GM23338 (cell line): ENCODE measurements at regions not wholly inside any gene's neighbourhood (a gene's known extent, or its start where the extent isn't known, plus 50 kb on each side); places are given as distances from the start of the nearest gene placed in this dataset.
A peak's percentile ranks its signal among the peaks of the same experiment; 100 is the strongest.

Experiments
- ATAC-seq: fragments of 200-7000 bp; cut with Tn5 transposase; 3 replicates; pipeline ENCODE4 v1.9.1; 2020
- DNase-seq: peaks from one replicate; pipeline ENCODE4 v3.0.0-alpha.2; 2015; ENCODE audit warnings: low spot score
- H2AFZ ChIP-seq: fragments of 200-600 bp; sonication (generic); 2 replicates; pipeline ENCODE4 v1.8.0; 2016; ENCODE audit warnings: antibody characterized with exemption, mild to moderate bottlenecking, moderate library complexity
- H3F3A ChIP-seq: fragments of 200-600 bp; sonication (generic); replicated peaks from 2 replicates; pipeline ENCODE4 v1.8.0; 2017; ENCODE audit warnings: antibody characterized with exemption, mixed run types, low read depth
- H3K27ac ChIP-seq: fragments of 200-600 bp; sonication (generic); 2 replicates; pipeline ENCODE4 v1.6.1; 2016; ENCODE audit warnings: low read depth
- H3K27me3 ChIP-seq: fragments of 200-600 bp; sonication (generic); 2 replicates; pipeline ENCODE4 v1.8.0; 2016; ENCODE audit warnings: mild to moderate bottlenecking, mixed run types, moderate library complexity; ENCODE audit not compliant: insufficient read depth
- H3K36me3 ChIP-seq: fragments of 200-600 bp; sonication (generic); 2 replicates; pipeline ENCODE4 v1.8.0; 2016; ENCODE audit warnings: mild to moderate bottlenecking; ENCODE audit not compliant: insufficient read depth
- H3K4me1 ChIP-seq: fragments of 200-600 bp; sonication (generic); 2 replicates; pipeline ENCODE4 v1.8.0; 2016; ENCODE audit warnings: mild to moderate bottlenecking, moderate library complexity; ENCODE audit not compliant: insufficient read depth
- H3K4me2 ChIP-seq: fragments of 200-600 bp; sonication (generic); 2 replicates; pipeline ENCODE4 v1.7.1; 2017; ENCODE audit warnings: mixed run types
- H3K4me3 ChIP-seq: fragments of 200-600 bp; sonication (generic); 2 replicates; pipeline ENCODE4 v1.6.1; 2016; ENCODE audit warnings: mixed run types
- H3K79me2 ChIP-seq: fragments of 200-600 bp; sonication (generic); replicated peaks from 2 replicates; pipeline ENCODE4 v1.8.0; 2017; ENCODE audit warnings: mild to moderate bottlenecking; ENCODE audit not compliant: insufficient read depth
- H3K9me2 ChIP-seq: fragments of 200-600 bp; sonication (generic); 2 replicates; pipeline ENCODE4 v1.8.0; 2017; ENCODE audit not compliant: insufficient read depth
- H4K20me1 ChIP-seq: fragments of 200-600 bp; sonication (generic); replicated peaks from 2 replicates; pipeline ENCODE4 v1.8.0; 2017; ENCODE audit warnings: mild to moderate bottlenecking; ENCODE audit not compliant: insufficient read depth
- H3K27ac Mint-ChIP-seq: 2 replicates; pipeline ENCODE4 v1.8.0; 2020; ENCODE audit warnings: inconsistent platforms, mild to moderate bottlenecking, moderate library complexity, mixed read lengths
- H3K27me3 Mint-ChIP-seq: 3 replicates; pipeline ENCODE4 v1.8.0; 2022; ENCODE audit warnings: low read depth, mild to moderate bottlenecking, moderate library complexity, mixed read lengths, inconsistent platforms; ENCODE audit not compliant: insufficient read depth, poor library complexity
- H3K36me3 Mint-ChIP-seq: 3 replicates; pipeline ENCODE4 v1.8.0; 2021; ENCODE audit warnings: low read depth, mild to moderate bottlenecking, inconsistent platforms, moderate library complexity, mixed read lengths
- H3K4me1 Mint-ChIP-seq: 3 replicates; pipeline ENCODE4 v1.8.0; 2020; ENCODE audit warnings: mild to moderate bottlenecking, inconsistent platforms, mixed read lengths
- H3K4me3 Mint-ChIP-seq: 3 replicates; pipeline ENCODE4 v1.8.0; 2021; ENCODE audit warnings: moderate library complexity, mild to moderate bottlenecking, inconsistent platforms, mixed read lengths
- H3K9me3 Mint-ChIP-seq: 3 replicates; pipeline ENCODE4 v1.8.0; 2020; ENCODE audit warnings: moderate library complexity, mild to moderate bottlenecking, inconsistent platforms, mixed read lengths
- CREB1 ChIP-seq: fragments of 250-450 bp; sonication (Bioruptor Pico); IDR thresholded peaks from 2 replicates; pipeline ENCODE4 v1.5.0; 2020; ENCODE audit warnings: low read depth, mild to moderate bottlenecking, moderate library complexity
- EZH2 ChIP-seq: fragments of 200-600 bp; sonication (generic); IDR thresholded peaks from one replicate; pipeline ENCODE4 v1.8.0; 2017; ENCODE audit warnings: antibody characterized with exemption, mild to moderate bottlenecking, low read depth; ENCODE audit not compliant: unreplicated experiment
- EZH2phosphoT487 ChIP-seq: fragments of 200-600 bp; sonication (generic); IDR thresholded peaks from one replicate; pipeline ENCODE4 v1.8.1; 2018; ENCODE audit warnings: antibody characterized with exemption; ENCODE audit not compliant: unreplicated experiment
- JUNB ChIP-seq: IDR thresholded peaks from one replicate; pipeline ENCODE4 v1.6.1; 2016; ENCODE audit warnings: antibody characterized with exemption; ENCODE audit not compliant: unreplicated experiment
- NANOG ChIP-seq: IDR thresholded peaks from 2 replicates; pipeline ENCODE4 v1.6.1; 2016; ENCODE audit warnings: antibody characterized with exemption, borderline replicate concordance
- POLR2AphosphoS5 ChIP-seq: IDR thresholded peaks from 2 replicates; pipeline ENCODE4 v1.6.1; 2016; ENCODE audit warnings: antibody characterized with exemption, low read depth
- STAT1 ChIP-seq: IDR thresholded peaks from one replicate; pipeline ENCODE4 v1.6.1; 2016; ENCODE audit warnings: antibody characterized with exemption; ENCODE audit not compliant: unreplicated experiment
- ZNF114 ChIP-seq: fragments of 250-450 bp; sonication (Bioruptor Pico); IDR thresholded peaks from 2 replicates; pipeline ENCODE4 v1.5.0; 2020; ENCODE audit warnings: mild to moderate bottlenecking, moderate library complexity
- ZNF331 ChIP-seq: fragments of 250-450 bp; sonication (Bioruptor Pico); IDR thresholded peaks from 2 replicates; pipeline ENCODE4 v1.5.0; 2020; ENCODE audit warnings: low read depth, mild to moderate bottlenecking, moderate library complexity
- TF ChIP-seq, protein P1 (sequence below): IDR thresholded peaks from one replicate; pipeline ENCODE4 v1.6.1; 2018; ENCODE audit warnings: antibody characterized with exemption; ENCODE audit not compliant: unreplicated experiment
- TF ChIP-seq, protein P2 (sequence below): fragments of 250-450 bp; sonication (Bioruptor Pico); IDR thresholded peaks from 2 replicates; pipeline ENCODE4 v1.5.0; 2020; ENCODE audit warnings: mild to moderate bottlenecking, moderate library complexity

DNA sequence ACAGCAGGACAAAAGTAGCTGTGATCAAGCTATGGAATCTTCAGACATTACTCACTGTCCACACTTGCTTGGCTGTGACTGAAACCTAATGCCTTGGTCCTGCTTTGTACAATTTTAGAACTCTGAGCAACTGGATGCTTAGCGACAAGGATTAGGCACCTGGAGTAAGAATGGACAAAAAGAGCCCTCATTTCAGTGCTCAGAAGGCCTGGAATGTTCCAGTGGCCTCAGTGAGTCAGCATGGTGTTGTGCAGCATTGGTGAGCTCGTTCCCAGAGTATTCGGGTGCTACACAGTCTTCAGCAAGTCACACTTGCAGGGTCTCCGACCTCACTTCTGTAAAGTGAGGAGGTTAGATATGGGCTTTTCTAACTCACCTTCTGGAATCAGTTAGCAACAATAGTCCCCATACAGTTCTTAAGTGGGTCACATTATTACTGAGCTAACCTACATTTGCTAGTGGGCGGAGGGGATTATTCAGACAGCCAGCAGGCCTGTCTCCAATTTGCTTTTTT is 108.0 kb upstream of the MDM1 start (continued):
- TF ChIP-seq, protein P1, sequence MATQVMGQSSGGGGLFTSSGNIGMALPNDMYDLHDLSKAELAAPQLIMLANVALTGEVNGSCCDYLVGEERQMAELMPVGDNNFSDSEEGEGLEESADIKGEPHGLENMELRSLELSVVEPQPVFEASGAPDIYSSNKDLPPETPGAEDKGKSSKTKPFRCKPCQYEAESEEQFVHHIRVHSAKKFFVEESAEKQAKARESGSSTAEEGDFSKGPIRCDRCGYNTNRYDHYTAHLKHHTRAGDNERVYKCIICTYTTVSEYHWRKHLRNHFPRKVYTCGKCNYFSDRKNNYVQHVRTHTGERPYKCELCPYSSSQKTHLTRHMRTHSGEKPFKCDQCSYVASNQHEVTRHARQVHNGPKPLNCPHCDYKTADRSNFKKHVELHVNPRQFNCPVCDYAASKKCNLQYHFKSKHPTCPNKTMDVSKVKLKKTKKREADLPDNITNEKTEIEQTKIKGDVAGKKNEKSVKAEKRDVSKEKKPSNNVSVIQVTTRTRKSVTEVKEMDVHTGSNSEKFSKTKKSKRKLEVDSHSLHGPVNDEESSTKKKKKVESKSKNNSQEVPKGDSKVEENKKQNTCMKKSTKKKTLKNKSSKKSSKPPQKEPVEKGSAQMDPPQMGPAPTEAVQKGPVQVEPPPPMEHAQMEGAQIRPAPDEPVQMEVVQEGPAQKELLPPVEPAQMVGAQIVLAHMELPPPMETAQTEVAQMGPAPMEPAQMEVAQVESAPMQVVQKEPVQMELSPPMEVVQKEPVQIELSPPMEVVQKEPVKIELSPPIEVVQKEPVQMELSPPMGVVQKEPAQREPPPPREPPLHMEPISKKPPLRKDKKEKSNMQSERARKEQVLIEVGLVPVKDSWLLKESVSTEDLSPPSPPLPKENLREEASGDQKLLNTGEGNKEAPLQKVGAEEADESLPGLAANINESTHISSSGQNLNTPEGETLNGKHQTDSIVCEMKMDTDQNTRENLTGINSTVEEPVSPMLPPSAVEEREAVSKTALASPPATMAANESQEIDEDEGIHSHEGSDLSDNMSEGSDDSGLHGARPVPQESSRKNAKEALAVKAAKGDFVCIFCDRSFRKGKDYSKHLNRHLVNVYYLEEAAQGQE = no peak

DNA sequence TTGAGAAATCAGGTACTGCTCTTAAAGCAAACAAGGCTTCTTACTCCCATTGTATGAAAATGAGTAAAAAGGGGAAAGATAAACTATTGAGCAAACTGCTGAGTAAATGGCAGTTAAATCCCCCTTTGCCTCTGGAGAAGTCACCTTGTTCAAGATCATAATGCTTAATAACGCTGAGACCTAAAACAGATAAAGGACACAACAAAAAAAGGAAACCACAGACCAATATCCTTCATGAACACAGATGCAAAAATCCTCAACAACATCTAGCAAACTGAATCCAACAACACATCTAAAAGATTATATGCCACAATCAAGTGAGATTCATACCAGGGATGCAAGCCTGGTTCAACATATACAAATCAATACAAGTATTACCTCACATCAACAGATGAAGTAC is 109.0 kb upstream of the MDM1 start:
- Histone ChIP-seq H3K79me2 (no peaks in the 10 kb centered on the region), H3K4me3 (no peak overlapping the region), H3F3A (no peaks in the 10 kb centered on the region), H3K27me3 (no peaks in the 10 kb centered on the region), H4K20me1 (no peaks in the 10 kb centered on the region), H2AFZ (peak overlapping the region; percentile 78; the same call in 1 of the 2 replicates), H3K36me3 (peaks cover 4% of the 10 kb centered on the region), H3K27ac (no peak overlapping the region), H3K4me1 (peaks cover 30% of the 10 kb centered on the region), H3K4me2 (no peak overlapping the region), H3K9me2 (no peaks in the 10 kb centered on the region)
- peaks cover 2% of the 10 kb centered on the region for H3K27me3 Mint-ChIP-seq
- H3K36me3 Mint-ChIP-seq = peaks cover 24% of the 10 kb centered on the region
- H3K4me3 Mint-ChIP-seq = no peak overlapping the region
- DNase-seq (no peak), ATAC-seq (no peak)
- no peak overlapping the region for H3K27ac Mint-ChIP-seq
- peaks cover 26% of the 10 kb centered on the region for H3K9me3 Mint-ChIP-seq
- H3K4me1 Mint-ChIP-seq = peaks cover 37% of the 10 kb centered on the region
- TF ChIP-seq CREB1 (CRISPR knock-in tag) (no peak), POLR2AphosphoS5 (no peak), EZH2phosphoT487 (no peak), NANOG (no peak), ZNF331 (CRISPR knock-in tag) (no peak), ZNF114 (CRISPR knock-in tag) (no peak), STAT1 (no peak), JUNB (no peak), EZH2 (no peak)
- TF ChIP-seq, protein P2, sequence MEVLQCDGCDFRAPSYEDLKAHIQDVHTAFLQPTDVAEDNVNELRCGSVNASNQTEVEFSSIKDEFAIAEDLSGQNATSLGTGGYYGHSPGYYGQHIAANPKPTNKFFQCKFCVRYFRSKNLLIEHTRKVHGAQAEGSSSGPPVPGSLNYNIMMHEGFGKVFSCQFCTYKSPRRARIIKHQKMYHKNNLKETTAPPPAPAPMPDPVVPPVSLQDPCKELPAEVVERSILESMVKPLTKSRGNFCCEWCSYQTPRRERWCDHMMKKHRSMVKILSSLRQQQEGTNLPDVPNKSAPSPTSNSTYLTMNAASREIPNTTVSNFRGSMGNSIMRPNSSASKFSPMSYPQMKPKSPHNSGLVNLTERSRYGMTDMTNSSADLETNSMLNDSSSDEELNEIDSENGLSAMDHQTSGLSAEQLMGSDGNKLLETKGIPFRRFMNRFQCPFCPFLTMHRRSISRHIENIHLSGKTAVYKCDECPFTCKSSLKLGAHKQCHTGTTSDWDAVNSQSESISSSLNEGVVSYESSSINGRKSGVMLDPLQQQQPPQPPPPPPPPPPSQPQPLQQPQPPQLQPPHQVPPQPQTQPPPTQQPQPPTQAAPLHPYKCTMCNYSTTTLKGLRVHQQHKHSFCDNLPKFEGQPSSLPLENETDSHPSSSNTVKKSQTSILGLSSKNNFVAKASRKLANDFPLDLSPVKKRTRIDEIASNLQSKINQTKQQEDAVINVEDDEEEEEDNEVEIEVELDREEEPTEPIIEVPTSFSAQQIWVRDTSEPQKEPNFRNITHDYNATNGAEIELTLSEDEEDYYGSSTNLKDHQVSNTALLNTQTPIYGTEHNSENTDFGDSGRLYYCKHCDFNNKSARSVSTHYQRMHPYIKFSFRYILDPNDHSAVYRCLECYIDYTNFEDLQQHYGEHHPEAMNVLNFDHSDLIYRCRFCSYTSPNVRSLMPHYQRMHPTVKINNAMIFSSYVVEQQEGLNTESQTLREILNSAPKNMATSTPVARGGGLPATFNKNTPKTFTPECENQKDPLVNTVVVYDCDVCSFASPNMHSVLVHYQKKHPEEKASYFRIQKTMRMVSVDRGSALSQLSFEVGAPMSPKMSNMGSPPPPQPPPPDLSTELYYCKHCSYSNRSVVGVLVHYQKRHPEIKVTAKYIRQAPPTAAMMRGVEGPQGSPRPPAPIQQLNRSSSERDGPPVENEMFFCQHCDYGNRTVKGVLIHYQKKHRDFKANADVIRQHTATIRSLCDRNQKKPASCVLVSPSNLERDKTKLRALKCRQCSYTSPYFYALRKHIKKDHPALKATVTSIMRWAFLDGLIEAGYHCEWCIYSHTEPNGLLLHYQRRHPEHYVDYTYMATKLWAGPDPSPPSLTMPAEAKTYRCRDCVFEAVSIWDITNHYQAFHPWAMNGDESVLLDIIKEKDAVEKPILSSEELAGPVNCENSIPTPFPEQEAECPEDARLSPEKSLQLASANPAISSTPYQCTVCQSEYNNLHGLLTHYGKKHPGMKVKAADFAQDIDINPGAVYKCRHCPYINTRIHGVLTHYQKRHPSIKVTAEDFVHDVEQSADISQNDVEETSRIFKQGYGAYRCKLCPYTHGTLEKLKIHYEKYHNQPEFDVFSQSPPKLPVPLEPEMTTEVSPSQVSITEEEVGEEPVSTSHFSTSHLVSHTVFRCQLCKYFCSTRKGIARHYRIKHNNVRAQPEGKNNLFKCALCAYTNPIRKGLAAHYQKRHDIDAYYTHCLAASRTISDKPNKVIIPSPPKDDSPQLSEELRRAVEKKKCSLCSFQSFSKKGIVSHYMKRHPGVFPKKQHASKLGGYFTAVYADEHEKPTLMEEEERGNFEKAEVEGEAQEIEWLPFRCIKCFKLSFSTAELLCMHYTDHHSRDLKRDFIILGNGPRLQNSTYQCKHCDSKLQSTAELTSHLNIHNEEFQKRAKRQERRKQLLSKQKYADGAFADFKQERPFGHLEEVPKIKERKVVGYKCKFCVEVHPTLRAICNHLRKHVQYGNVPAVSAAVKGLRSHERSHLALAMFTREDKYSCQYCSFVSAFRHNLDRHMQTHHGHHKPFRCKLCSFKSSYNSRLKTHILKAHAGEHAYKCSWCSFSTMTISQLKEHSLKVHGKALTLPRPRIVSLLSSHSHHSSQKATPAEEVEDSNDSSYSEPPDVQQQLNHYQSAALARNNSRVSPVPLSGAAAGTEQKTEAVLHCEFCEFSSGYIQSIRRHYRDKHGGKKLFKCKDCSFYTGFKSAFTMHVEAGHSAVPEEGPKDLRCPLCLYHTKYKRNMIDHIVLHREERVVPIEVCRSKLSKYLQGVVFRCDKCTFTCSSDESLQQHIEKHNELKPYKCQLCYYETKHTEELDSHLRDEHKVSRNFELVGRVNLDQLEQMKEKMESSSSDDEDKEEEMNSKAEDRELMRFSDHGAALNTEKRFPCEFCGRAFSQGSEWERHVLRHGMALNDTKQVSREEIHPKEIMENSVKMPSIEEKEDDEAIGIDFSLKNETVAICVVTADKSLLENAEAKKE (CRISPR knock-in tag) = no peak
- TF ChIP-seq, protein P1 = no peak
